ENCODE measurements at regions not wholly inside any gene's neighbourhood (a gene's known extent, or its start where the extent isn't known, plus 50 kb on each side); places are given as distances from the start of the nearest gene placed in this dataset.

DNA sequence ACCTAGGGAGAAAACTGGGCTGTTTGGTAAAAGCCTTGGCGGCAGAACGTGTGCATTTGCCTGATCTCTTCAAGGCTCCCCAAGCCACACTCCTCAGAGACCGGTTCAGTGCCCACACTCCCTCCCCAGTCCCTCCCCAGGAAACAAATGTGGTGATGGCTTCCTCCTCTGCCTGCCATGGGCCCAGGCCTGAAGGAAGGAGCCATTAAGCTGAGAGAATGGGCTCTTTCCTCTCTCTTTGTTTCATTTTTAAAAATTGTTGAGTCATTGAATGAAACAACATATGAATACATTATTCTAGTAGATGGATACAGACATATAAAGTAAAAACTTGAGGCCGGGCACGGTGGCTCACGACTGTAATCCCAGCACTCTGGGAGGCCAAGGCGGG is 50.6 kb upstream of the YWHAQ start:
- DNase-seq, result no peak

DNA sequence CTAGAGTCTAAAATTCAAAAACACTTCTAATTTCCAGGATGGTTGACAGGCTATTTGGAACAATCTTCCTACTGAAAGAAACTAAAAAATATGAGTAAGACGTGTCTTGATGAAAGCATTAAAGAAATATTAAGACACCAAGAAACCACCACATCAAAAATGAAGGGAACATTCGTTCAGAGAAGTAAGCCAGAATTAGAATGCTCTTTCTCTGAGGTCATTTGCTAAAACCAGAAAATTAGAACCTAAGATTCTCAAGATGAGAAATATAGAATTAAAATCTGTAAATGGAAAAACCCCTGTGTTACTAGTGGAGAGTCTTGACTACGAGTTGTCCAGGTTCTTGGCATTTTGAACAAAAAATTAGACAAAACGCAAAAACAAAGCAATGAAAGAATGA is 54.8 kb upstream of the YWHAQ start:
- DNase-seq, result no peak

DNA sequence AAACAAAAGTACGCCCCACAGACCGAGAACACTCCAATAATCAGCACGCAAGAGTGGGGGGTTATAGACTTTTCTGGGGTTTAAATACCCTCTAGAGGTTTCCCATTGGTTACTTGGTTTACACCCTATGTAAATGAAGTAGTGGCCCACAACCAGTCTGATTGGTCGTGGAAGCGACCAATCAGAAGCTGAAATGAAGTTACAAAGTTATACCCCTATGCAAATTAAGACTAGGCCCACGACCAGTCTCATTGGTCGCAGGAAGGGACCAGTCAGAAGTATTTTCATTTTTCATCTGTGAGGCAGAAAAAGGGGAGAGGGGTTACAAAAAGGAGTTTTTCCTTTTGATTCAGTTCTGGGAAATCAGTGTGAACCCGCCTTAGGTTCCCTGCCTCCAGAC is 55.3 kb upstream of the YWHAQ start:
- no peak for DNase-seq

DNA sequence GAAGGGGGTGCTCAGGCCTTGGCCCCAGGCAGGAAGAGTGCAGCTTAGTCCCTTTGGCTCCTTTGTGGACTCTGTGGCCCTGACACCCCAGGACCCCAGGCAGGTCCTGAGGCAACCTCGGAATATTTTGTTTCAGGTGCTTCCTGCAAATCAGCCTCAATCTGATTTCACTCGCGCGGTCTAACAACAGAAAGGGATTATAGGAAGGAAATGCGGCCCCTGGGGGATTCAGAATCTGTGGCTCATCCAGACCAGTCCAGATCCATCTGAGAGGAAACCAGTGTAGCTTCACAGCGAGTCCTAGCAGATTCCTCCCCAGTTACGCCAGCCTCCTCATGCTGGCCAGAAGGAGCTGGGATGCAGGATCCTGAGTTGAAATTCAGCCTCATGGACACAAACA is 59.5 kb upstream of the YWHAQ start:
- DNase-seq, result no peak

GRCh38 chr2:9690716-9691498 is 60.1 kb upstream of the YWHAQ start:
- no peak for DNase-seq

DNA sequence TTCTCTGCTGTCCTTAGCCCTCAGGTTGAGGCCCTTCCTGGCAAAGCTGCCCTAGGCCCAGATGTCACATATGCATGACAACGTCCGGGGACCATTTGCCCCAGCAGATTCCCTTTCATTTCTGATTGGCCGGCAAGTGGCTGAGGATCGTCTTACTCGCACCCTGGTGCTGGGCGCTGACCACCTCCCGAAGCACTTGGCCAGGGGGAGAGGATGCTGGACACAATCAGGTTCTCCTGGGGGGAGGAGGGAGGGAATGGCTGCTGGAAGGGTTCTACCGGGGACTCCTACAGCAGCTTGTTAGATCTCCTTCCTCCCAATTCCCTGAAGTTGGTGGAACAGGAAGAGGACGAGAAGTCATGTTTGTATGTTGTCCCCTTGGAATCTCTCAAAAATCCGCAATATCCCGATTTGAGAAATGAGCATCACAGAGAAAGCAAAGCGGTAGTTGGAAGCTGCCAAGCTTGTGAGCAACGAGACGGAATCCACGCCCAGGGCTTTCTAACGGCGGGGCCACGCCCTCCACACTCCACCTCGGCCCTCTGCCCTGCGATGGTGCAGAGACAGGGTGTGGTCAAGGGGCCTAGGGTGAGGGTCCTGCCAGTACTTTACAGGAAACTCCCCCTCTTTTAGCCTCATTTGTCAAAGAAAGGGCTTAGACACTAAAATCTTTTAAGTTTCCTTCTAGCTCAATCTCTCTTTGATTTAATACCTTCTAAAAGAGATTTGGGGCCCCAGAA is 61.8 kb upstream of the YWHAQ start:
- no peak for DNase-seq

GRCh38 chr2:9693196-9693491 is 62.3 kb upstream of the YWHAQ start:
- no peak for DNase-seq

GRCh38 chr2:9693646-9694045 is 62.8 kb upstream of the YWHAQ start:
- DNase-seq, result no peak

DNA sequence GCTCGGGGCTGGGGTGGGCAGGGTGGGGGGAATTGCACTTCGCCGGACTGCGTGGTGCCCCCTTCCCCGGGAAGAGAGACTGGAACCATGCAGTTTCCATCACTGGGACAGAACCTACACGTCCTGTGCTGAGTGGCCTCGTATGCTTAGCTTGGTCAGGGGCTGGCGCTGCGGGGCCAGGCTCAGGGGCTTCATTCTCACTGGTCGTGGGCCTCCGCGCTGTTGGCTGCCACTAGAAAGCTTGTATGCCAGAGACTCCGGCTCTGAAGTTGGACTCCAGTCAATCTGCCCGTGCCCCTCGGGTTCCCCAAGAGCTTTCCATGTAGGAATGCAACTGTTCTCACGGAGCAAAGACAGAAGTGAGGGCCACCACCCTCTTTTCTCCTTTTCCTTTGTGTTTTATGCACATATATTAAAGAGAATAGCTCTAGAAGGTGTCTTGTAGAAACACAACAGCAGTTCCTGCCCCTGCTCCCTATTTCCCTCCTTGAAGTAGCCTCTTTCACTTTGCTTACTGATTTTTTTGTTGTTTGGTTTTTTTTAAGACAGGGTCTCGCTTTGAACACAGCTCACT is 64.0 kb upstream of the YWHAQ start:
- no peak for DNase-seq

GRCh38 chr2:9695941-9696340 is 65.1 kb upstream of the YWHAQ start:
- DNase-seq, result no peak

DNA sequence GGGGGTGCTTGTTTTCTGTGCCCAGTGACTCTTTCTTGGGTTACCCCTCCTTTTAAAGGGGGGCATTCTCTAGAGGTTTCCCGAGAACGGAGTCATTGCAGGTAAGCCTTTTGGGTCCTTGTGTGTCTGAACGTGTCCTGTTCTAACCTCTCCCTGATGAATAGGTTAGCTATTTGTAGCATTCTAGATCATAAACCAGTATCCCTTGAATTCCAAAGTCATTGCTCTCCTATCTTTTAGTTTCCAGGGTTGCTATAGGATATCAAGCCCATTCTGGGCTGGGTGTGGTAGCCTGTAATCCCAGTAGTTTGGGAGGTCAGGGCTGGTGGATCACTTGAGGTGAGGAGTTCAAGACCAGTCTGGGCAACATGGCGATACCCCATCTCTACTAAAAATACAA is 65.9 kb upstream of the YWHAQ start:
- no peak for DNase-seq

- DNase-seq, result no peak
Measured at GRCh38 chr2:9697909-9698308, 67.1 kb upstream of the YWHAQ start.

DNA sequence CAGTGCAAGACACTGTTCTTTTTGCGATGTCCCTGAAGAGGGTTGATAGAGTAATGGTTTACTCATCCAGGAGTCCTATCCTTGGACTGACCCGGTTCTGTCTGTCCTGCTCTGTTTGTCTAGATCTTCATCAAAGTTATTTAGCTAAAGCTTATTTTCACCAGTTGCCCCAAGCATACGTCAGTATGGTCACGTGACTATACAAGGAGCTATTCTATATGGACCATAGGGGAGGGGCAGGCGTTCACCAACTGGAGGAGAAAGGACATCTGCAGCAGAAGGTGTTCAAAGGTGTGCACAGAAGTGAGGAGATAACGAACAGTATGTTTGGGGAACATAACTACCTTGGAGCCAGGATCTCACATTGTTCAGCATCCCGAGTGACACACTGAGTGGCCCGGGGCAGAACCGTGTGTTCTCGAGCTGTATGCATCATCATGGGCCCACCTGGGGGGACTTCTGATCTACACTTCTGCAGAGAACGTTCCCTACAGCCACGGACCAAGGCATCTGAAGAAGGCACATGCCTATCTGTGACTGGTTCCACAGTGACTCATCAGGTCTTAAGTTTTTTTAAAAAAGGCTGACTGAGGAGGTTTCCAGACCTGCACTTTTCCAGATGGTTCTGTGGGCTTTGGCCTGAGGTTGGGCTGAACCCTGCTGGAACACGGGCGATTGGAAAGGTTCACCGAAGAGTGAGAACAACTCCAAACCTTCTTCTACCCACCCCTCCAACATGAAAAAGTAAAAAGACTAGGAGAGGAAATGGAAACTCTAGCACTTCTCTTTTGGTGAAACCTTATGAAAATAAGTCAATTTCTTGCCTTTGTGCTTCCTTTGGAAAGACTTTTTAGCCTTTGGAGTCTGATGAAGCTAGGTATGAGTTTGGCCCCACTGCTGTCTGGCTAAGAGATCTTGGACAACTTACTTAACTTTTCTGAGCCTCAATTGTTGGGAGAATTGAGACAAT is 68.6 kb upstream of the YWHAQ start:
- no peak for DNase-seq

GRCh38 chr2:9700109-9700495 is 69.3 kb upstream of the YWHAQ start:
- no peak for DNase-seq

GRCh38 chr2:9702604-9703084 is 71.8 kb upstream of the YWHAQ start:
- DNase-seq, result no peak

DNA sequence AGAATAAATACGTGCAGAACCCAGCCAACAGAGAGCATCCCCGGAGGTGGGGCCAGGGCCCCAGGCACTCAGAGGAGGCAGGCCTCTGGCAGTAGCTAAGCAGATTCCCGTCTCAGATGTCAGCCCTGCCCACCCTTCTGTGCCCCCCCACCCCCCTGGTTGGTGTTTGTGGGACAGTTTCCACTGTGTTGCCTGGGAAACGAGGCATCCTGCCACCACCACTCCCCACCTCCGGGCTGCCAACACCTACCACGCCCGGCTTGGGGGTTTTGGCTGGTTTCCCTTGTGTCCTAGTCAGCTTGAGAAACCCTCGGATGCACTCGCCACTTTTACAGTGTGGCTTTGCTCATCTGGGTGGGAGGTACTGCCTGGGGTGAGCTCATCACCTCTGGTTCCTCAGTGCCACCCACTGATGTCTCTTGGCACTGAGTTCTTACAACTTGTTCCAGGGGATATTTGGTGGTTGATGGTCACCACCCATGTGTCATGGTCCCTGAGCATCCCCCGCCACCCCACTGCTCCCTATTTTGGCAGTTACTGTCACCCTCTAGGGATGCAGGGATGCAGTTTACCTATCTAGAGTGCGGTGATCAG is 72.4 kb upstream of the YWHAQ start:
- no peak for DNase-seq

GRCh38 chr2:9703701-9704221 is 73.0 kb upstream of the YWHAQ start:
- DNase-seq, result no peak

DNA sequence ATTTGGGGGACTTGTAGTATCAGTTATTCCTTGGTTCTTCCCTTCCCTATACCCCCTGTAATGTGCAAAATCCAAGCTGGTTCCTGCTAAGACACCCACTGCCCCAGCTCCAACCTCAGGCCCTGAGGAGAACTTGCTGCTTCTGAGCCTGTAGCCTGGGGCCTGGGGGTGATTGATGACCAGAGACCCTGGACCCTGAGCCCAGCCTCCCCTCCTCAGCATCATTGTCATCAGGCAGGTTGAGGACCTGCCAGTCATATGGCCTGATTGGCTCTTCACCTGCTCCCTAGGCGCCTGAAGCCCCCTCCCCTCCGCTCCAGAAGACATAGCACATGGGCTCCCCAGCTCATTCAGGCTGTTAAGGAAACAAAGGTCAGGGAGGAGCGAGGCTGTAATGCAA is 73.8 kb upstream of the YWHAQ start:
- DNase-seq, result no peak

DNA sequence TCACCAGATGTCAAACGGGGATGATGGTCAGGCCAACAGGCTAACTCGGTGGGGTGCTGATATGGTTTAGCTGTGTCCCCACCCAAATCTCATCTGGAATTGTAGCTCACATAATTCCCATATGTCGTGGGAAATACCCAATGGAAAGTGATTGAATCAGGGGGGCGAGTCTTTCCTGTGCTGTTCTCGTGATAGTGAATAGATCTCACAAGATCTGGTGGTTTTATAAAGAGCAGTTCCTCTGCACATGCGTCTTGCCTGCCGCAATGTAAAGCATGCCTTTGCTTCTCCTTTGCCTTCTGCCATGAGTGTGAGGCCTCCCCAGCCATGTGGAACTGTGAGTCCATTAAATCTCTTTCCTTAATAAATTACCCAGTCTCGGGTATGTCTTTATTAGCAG is 74.4 kb upstream of the YWHAQ start:
- no peak for DNase-seq

- no peak for DNase-seq
Measured at GRCh38 chr2:9707008-9707407, 76.2 kb upstream of the YWHAQ start.

GRCh38 chr2:9707611-9708160 is 76.9 kb upstream of the YWHAQ start:
- DNase-seq, result no peak
